IMR-90 (cell line): ENCODE measurements at regions not wholly inside any gene's neighbourhood (a gene's known extent, or its start where the extent isn't known, plus 50 kb on each side); places are given as distances from the start of the nearest gene placed in this dataset.

Experiments
- ATAC-seq: fragments of 200-7000 bp; cut with Tn5 transposase; 2 replicates; pipeline ENCODE4 v1.9.1; 2020; ENCODE audit warnings: low read depth, mild to moderate bottlenecking, moderate library complexity
- BruUV-seq: library from RNA; stranded (reverse); fragments of 400-500 nt; replicated peaks from 2 replicates; lab custom pipeline; 2021; lab: Mats Ljungman, UMichigan
- CTCF ChIA-PET: fragments of 300-600 bp; formaldehyde crosslinking; extraction: SDS; loops from one replicate; lab custom pipeline; 2021; ENCODE audit warnings: antibody characterized with exemption; lab: Yijun Ruan, JAX
- POLR2A ChIA-PET: fragments of 300-600 bp; sonication (Branson Sonifier 250); formaldehyde crosslinking; loops from one replicate; lab custom pipeline; 2022; ENCODE audit warnings: antibody characterized with exemption; ENCODE audit not compliant: unreplicated experiment; lab: Charles Lee
- DNase-seq: peaks from one replicate; pipeline ENCODE4 v3.0.0; 2013
- H2AFZ ChIP-seq: replicated peaks from 2 replicates; pipeline ENCODE3; 2013; ENCODE audit warnings: low read length, mild to moderate bottlenecking; ENCODE audit not compliant: poor library complexity
- H2AK5ac ChIP-seq: 2 replicates; pipeline ENCODE4 v1.6.1; 2013; ENCODE audit warnings: low read depth, low read length, inconsistent platforms
- H2AK9ac ChIP-seq: replicated peaks from 2 replicates; pipeline ENCODE3; 2013; ENCODE audit warnings: mild to moderate bottlenecking, low read depth, low read length, moderate library complexity; ENCODE audit not compliant: poor library complexity
- H2BK120ac ChIP-seq: 2 replicates; pipeline ENCODE4 v1.6.1; 2013; ENCODE audit warnings: low read depth, low read length, inconsistent platforms
- H2BK15ac ChIP-seq: 3 replicates; pipeline ENCODE4 v1.6.1; 2013; ENCODE audit warnings: low read depth, low read length, inconsistent platforms
- H2BK20ac ChIP-seq: 2 replicates; pipeline ENCODE4 v1.6.1; 2013; ENCODE audit warnings: low read depth, mild to moderate bottlenecking, inconsistent platforms, low read length, moderate library complexity
- H2BK5ac ChIP-seq: 2 replicates; pipeline ENCODE4 v1.6.1; 2013; ENCODE audit warnings: mild to moderate bottlenecking, low read depth, low read length, inconsistent platforms; ENCODE audit not compliant: poor library complexity, severe bottlenecking
- H3K14ac ChIP-seq: replicated peaks from 2 replicates; pipeline ENCODE4 v1.6.1; 2013; ENCODE audit warnings: low read depth, low read length, inconsistent platforms
- H3K18ac ChIP-seq: 2 replicates; pipeline ENCODE4 v1.6.1; 2013; ENCODE audit warnings: low read depth, low read length, control low read depth
- H3K23ac ChIP-seq: 2 replicates; pipeline ENCODE4 v1.6.1; 2013; ENCODE audit warnings: low read depth, low read length, inconsistent platforms
- H3K27ac ChIP-seq: 2 replicates; pipeline ENCODE4 v1.5.1; 2013; ENCODE audit warnings: mild to moderate bottlenecking, control low read depth, low read length; ENCODE audit not compliant: insufficient read depth
- H3K27me3 ChIP-seq: 2 replicates; pipeline ENCODE4 v1.6.1; 2013; ENCODE audit warnings: low read length; ENCODE audit not compliant: control insufficient read depth, insufficient read depth
- H3K36me3 ChIP-seq: 2 replicates; pipeline ENCODE4 v1.6.1; 2013; ENCODE audit warnings: low read length, mixed read lengths; ENCODE audit not compliant: control insufficient read depth, insufficient read depth
- H3K4ac ChIP-seq: 2 replicates; pipeline ENCODE4 v1.6.1; 2013; ENCODE audit warnings: low read depth, low read length, inconsistent platforms
- H3K4me1 ChIP-seq: 2 replicates; pipeline ENCODE4 v1.6.1; 2013; ENCODE audit warnings: low read length, mixed read lengths; ENCODE audit not compliant: control insufficient read depth, insufficient read depth
- H3K4me2 ChIP-seq: 2 replicates; pipeline ENCODE4 v1.6.1; 2013; ENCODE audit warnings: low read depth, mild to moderate bottlenecking, control low read depth, low read length, moderate library complexity
- H3K4me3 ChIP-seq: 2 replicates; pipeline ENCODE4 v1.5.1; 2013; ENCODE audit warnings: low read depth, mild to moderate bottlenecking, control low read depth, low read length, moderate library complexity; ENCODE audit not compliant: insufficient read depth
- H3K56ac ChIP-seq: 2 replicates; pipeline ENCODE4 v1.6.1; 2013; ENCODE audit warnings: low read length, inconsistent platforms; ENCODE audit not compliant: insufficient read depth; ENCODE audit errors: extremely low read depth
- H3K79me1 ChIP-seq, 2 experiments: 2 replicates each; pipeline ENCODE4 v1.6.1; 2013; ENCODE audit warnings: low read length in 2 of 2, inconsistent platforms in 1 of 2, low read depth in 1 of 2
- H3K9ac ChIP-seq: 2 replicates; pipeline ENCODE4 v1.6.1; 2013; ENCODE audit warnings: low read depth, low read length, control low read depth
- H3K9me1 ChIP-seq: 2 replicates; pipeline ENCODE4 v1.6.1; 2013; ENCODE audit warnings: low read length, inconsistent platforms; ENCODE audit not compliant: insufficient read depth
- H3K9me3 ChIP-seq: 2 replicates; pipeline ENCODE4 v1.6.1; 2013; ENCODE audit warnings: low read length; ENCODE audit not compliant: control insufficient read depth, insufficient read depth
- H4K20me1 ChIP-seq: 2 replicates; pipeline ENCODE4 v1.6.1; 2013; ENCODE audit warnings: low read length, inconsistent platforms; ENCODE audit not compliant: insufficient read depth
- H4K5ac ChIP-seq: 2 replicates; pipeline ENCODE4 v1.6.1; 2013; ENCODE audit warnings: mild to moderate bottlenecking, low read depth, low read length, control low read depth
- H4K8ac ChIP-seq, 2 experiments: 2 replicates each; pipeline ENCODE4 v1.6.1; 2013; ENCODE audit warnings: low read depth in 2 of 2, low read length in 2 of 2, control low read depth in 1 of 2, inconsistent platforms in 1 of 2
- H4K91ac ChIP-seq: 2 replicates; pipeline ENCODE4 v1.6.1; 2013; ENCODE audit warnings: low read depth, low read length, inconsistent platforms; ENCODE audit not compliant: insufficient read depth
- CTCF ChIP-seq: conservative IDR thresholded peaks from 2 replicates; pipeline ENCODE4 v1.5.1; 2012; ENCODE audit warnings: mild to moderate bottlenecking, low read depth, low read length, improper control_type of control experiment
- FOS ChIP-seq: fragments of 150-350 bp; IDR thresholded peaks from 2 replicates; pipeline ENCODE4 v1.6.1; 2016; ENCODE audit warnings: low read depth, low read length
- MXI1 ChIP-seq: IDR thresholded peaks from 2 replicates; pipeline ENCODE4 v1.6.1; 2012; ENCODE audit warnings: low read depth, mild to moderate bottlenecking, low read length, moderate library complexity, borderline replicate concordance
- NFE2L2 ChIP-seq: fragments of 150-350 bp; IDR thresholded peaks from 2 replicates; pipeline ENCODE4 v1.6.1; 2016; ENCODE audit warnings: low read depth, mild to moderate bottlenecking, low read length
- RAD21 ChIP-seq: IDR thresholded peaks from 2 replicates; pipeline ENCODE4 v1.6.1; 2012; ENCODE audit warnings: low read length, improper control_type of control experiment
- RCOR1 ChIP-seq: IDR thresholded peaks from 2 replicates; pipeline ENCODE4 v1.6.1; 2012; ENCODE audit warnings: mild to moderate bottlenecking, low read length, improper control_type of control experiment; ENCODE audit not compliant: insufficient replicate concordance
- SMC3 ChIP-seq: fragments of 150-350 bp; IDR thresholded peaks from 2 replicates; pipeline ENCODE4 v1.6.1; 2016; ENCODE audit warnings: low read depth, mild to moderate bottlenecking, antibody characterized with exemption, low read length, moderate library complexity
- WGBS, 2 experiments: methylation state at CpG; one replicate each; pipeline versions ENCODE4 v1.1.5 to v1.1.7; 2013; ENCODE audit warnings: missing lambda C conversion rate in 2 of 2; ENCODE audit not compliant: insufficient read length in 1 of 2; ENCODE audit errors: extremely low coverage in 2 of 2; 5-methylcytosine and 5-hydroxymethylcytosine counted together
- dilution Hi-C: fragments of 300-500 bp; cut with HindIII; formaldehyde crosslinking; loops from one replicate; pipeline ENCODE4 v1.14.3; 2018; ENCODE audit warnings: low sequenced_read_pairs; ENCODE audit not compliant: unreplicated experiment
- in situ Hi-C: fragments of 300-500 bp; cut with MboI; formaldehyde crosslinking; loops from 3 replicates; pipeline ENCODE4 v1.14.3; 2019; ENCODE audit warnings: low sequenced_read_pairs, inconsistent platforms, mixed read lengths
- intact Hi-C: fragments of 100-400 bp; cut with micrococcal nuclease; formaldehyde crosslinking; loops from 2 replicates; pipeline ENCODE4 v1.10.0; 2022

- Histone ChIP-seq H3K27me3 (no peaks in the 10 kb centered on the region), H4K8ac (no peak overlapping the region), H2AFZ (no peak overlapping the region), H3K36me3 (no peaks in the 10 kb centered on the region), H3K4me3 (no peak overlapping the region), H3K14ac (no peak overlapping the region), H3K9ac (no peak overlapping the region), H2AK9ac (no peak overlapping the region), H2AK5ac (no peak overlapping the region), H2BK5ac (no peak overlapping the region), H3K27ac (no peak overlapping the region), H3K4ac (no peak overlapping the region), H3K23ac (no peak overlapping the region), H3K9me3 (no peaks in the 10 kb centered on the region), H3K9me1 (no peaks in the 10 kb centered on the region), H3K4me1 (no peaks in the 10 kb centered on the region), H4K20me1 (no peaks in the 10 kb centered on the region), H2BK120ac (no peak overlapping the region), H3K18ac (no peak overlapping the region), H2BK15ac (no peak overlapping the region), H4K91ac (no peak overlapping the region), H4K5ac (no peak overlapping the region), H2BK20ac (no peak overlapping the region), H3K79me1 (no peaks in the 10 kb centered on the region), H3K56ac (no peak overlapping the region), H3K4me2 (no peak overlapping the region)
- intact Hi-C loops (no loop called here), dilution Hi-C loops (no loop called here), in situ Hi-C loops (no loop called here)
- DNase-seq = no peak
- ChIA-PET POLR2A (interaction anchor here (0.6 kb wide), 1 partner anchor 751 kb away, joined by 3 read pairs; no protein-coding TSS in a partner anchor), CTCF (no interaction called here)
- no CpG with 5 or more reads among the region's 2 CpGs for WGBS, 2 experiments
- no peak for ATAC-seq
- BruUV-seq = no TSS peak
- TF ChIP-seq SMC3 (no peak), MXI1 (no peak), CTCF (no peak), RAD21 (no peak), RCOR1 (no peak), FOS (no peak), NFE2L2 (no peak)
These were observed 139.5 kb upstream of the LRP1B start for GRCh38 chr2:142270291-142270690.
